H1 (cell line): ENCODE measurements at regions not wholly inside any gene's neighbourhood (a gene's known extent, or its start where the extent isn't known, plus 50 kb on each side); places are given as distances from the start of the nearest gene placed in this dataset.

Experiments
- CTCF ChIA-PET: fragments of 300-600 bp; sonication (Branson Sonifier 250); formaldehyde crosslinking; loops from one replicate; lab custom pipeline; 2021; ENCODE audit not compliant: partially characterized antibody; lab: Charles Lee
- POLR2A ChIA-PET: fragments of 300-600 bp; sonication (Branson Sonifier 250); formaldehyde crosslinking; loops from one replicate; lab custom pipeline; 2021; ENCODE audit warnings: inconsistent platforms; ENCODE audit not compliant: partially characterized antibody; lab: Charles Lee
- DNase-seq, 2 experiments: peaks; one replicate each; pipeline versions ENCODE4 v3.0.0 to v3.0.0-alpha.2; 2010 to 2022; ENCODE audit warnings: low spot score in 2 of 2, low read depth in 1 of 2, mixed read lengths in 1 of 2
- FAIRE-seq: peaks from 2 replicates; lab custom pipeline; 2011; peaks lifted over from hg19 to GRCh38; lab: Jason Lieb, UNC
- H2AFZ ChIP-seq: 2 replicates; pipeline ENCODE4 v1.8.1; 2012; ENCODE audit warnings: low read length, inconsistent platforms
- H2AK5ac ChIP-seq: 2 replicates; pipeline ENCODE4 v1.6.1; 2013; ENCODE audit warnings: low read depth, low read length
- H2BK120ac ChIP-seq: replicated peaks from 2 replicates; pipeline ENCODE3; 2013; ENCODE audit warnings: low read depth, low read length, inconsistent platforms
- H2BK12ac ChIP-seq: 2 replicates; pipeline ENCODE4 v1.6.1; 2013; ENCODE audit warnings: low read depth, low read length
- H2BK15ac ChIP-seq: 2 replicates; pipeline ENCODE4 v1.6.1; 2013; ENCODE audit warnings: low read length
- H2BK20ac ChIP-seq: 2 replicates; pipeline ENCODE4 v1.6.1; 2013; ENCODE audit warnings: low read length
- H2BK5ac ChIP-seq: 2 replicates; pipeline ENCODE4 v1.6.1; 2013; ENCODE audit warnings: low read depth, low read length
- H3K14ac ChIP-seq: 2 replicates; pipeline ENCODE4 v1.6.1; 2013; ENCODE audit warnings: inconsistent platforms; ENCODE audit not compliant: insufficient read length
- H3K18ac ChIP-seq: 2 replicates; pipeline ENCODE4 v1.6.1; 2013; ENCODE audit warnings: low read length; ENCODE audit errors: extremely low read depth
- H3K23ac ChIP-seq: 2 replicates; pipeline ENCODE4 v1.6.1; 2013; ENCODE audit warnings: inconsistent platforms; ENCODE audit not compliant: insufficient read length
- H3K23me2 ChIP-seq: 2 replicates; pipeline ENCODE4 v1.6.1; 2013; ENCODE audit warnings: low read depth, low read length
- H3K27ac ChIP-seq: 2 replicates; pipeline ENCODE4 v1.6.1; 2011; ENCODE audit warnings: low read depth, low read length, inconsistent platforms
- H3K27me3 ChIP-seq, 4 experiments: replicated peaks in 1 of 4; 1 replicate in 1 of 4; 2 replicates in 3 of 4; pipeline versions ENCODE4 v1.6.1 to v1.8.1; 2011 to 2013; ENCODE audit warnings: low read length in 3 of 4, mild to moderate bottlenecking in 3 of 4, inconsistent platforms in 2 of 4, mixed read lengths in 2 of 4, moderate library complexity in 1 of 4; ENCODE audit not compliant: control insufficient read depth in 3 of 4, insufficient read depth in 3 of 4; ENCODE audit errors: extremely low read depth in 1 of 4
- H3K36me3 ChIP-seq, 4 experiments: 2 replicates each; pipeline versions ENCODE4 v1.6.1 to v1.8.1; 2011 to 2013; ENCODE audit warnings: mild to moderate bottlenecking in 4 of 4, low read length in 3 of 4, moderate library complexity in 2 of 4, control low read depth in 1 of 4, inconsistent platforms in 1 of 4; ENCODE audit not compliant: insufficient read depth in 4 of 4, control insufficient read depth in 2 of 4
- H3K4ac ChIP-seq: replicated peaks from 2 replicates; pipeline ENCODE3; 2013; ENCODE audit warnings: low read length, low read depth, mixed read lengths, inconsistent platforms; ENCODE audit not compliant: insufficient read length
- H3K4me1 ChIP-seq, 4 experiments: replicated peaks in 1 of 4; 1 replicate in 1 of 4; 2 replicates in 3 of 4; pipeline versions ENCODE4 v1.6.1 to v1.8.1; 2011 to 2013; ENCODE audit warnings: low read length in 3 of 4, inconsistent platforms in 2 of 4, mixed read lengths in 1 of 4; ENCODE audit not compliant: insufficient read depth in 4 of 4, control insufficient read depth in 3 of 4
- H3K4me2 ChIP-seq, 2 experiments: 2 replicates each; pipeline versions ENCODE4 v1.6.1 to v1.8.1; 2011 to 2013; ENCODE audit warnings: low read depth in 2 of 2, low read length in 2 of 2, control low read depth in 1 of 2, inconsistent platforms in 1 of 2, mild to moderate bottlenecking in 1 of 2; ENCODE audit not compliant: insufficient read depth in 1 of 2
- H3K4me3 ChIP-seq, 4 experiments: fragments of 200-600, 300-600 bp in 1 of 4; sonication (generic), shearing (Covaris generic), sonication (Bioruptor Twin) in 1 of 4; 2 replicates each; pipeline versions ENCODE4 v1.5.1 to v1.8.1; 2011 to 2016; ENCODE audit warnings: low read length in 4 of 4, low read depth in 3 of 4, control low read depth in 2 of 4, inconsistent platforms in 2 of 4, mild to moderate bottlenecking in 2 of 4, mixed read lengths in 1 of 4, moderate library complexity in 1 of 4; ENCODE audit not compliant: insufficient read depth in 2 of 4; ENCODE audit errors: extremely low read depth in 1 of 4
- H3K56ac ChIP-seq: replicated peaks from 2 replicates; pipeline ENCODE3; 2013; ENCODE audit warnings: low read depth, mild to moderate bottlenecking, mixed read lengths, low read length, inconsistent platforms; ENCODE audit not compliant: insufficient read length
- H3K79me1 ChIP-seq: 2 replicates; pipeline ENCODE4 v1.6.1; 2013; ENCODE audit warnings: low read depth, low read length, control low read depth
- H3K79me2 ChIP-seq, 2 experiments: 2 replicates each; pipeline versions ENCODE4 v1.6.1 to v1.8.1; 2012 to 2013; ENCODE audit warnings: low read length in 2 of 2, mild to moderate bottlenecking in 2 of 2, inconsistent platforms in 1 of 2; ENCODE audit not compliant: insufficient read depth in 2 of 2, control insufficient read depth in 1 of 2
- H3K9ac ChIP-seq, 4 experiments: replicated peaks in 1 of 4; 1 replicate in 1 of 4; 2 replicates in 3 of 4; pipeline versions ENCODE4 v1.6.1 to v1.8.1; 2011 to 2013; ENCODE audit warnings: low read depth in 3 of 4, low read length in 3 of 4, control low read depth in 2 of 4, mild to moderate bottlenecking in 2 of 4, moderate library complexity in 2 of 4, inconsistent platforms in 1 of 4; ENCODE audit errors: extremely low read depth in 1 of 4
- H3K9me3 ChIP-seq, 2 experiments: 2 replicates each; pipeline versions ENCODE4 v1.6.1 to v1.8.1; 2012 to 2013; ENCODE audit warnings: mild to moderate bottlenecking in 2 of 2, moderate library complexity in 2 of 2, control low read depth in 1 of 2, inconsistent platforms in 1 of 2, low read depth in 1 of 2, low read length in 1 of 2, mixed read lengths in 1 of 2; ENCODE audit not compliant: insufficient read depth in 2 of 2
- H4K20me1 ChIP-seq, 2 experiments: replicated peaks in 1 of 2; 2 replicates each; pipeline versions ENCODE3 to v1.8.1; 2011 to 2013; ENCODE audit warnings: inconsistent platforms in 2 of 2, low read length in 2 of 2, mild to moderate bottlenecking in 1 of 2; ENCODE audit not compliant: insufficient read depth in 2 of 2, control insufficient read depth in 1 of 2
- H4K5ac ChIP-seq: 2 replicates; pipeline ENCODE4 v1.6.1; 2013; ENCODE audit warnings: low read length, low read depth, mixed read lengths, inconsistent platforms; ENCODE audit not compliant: insufficient read length
- H4K8ac ChIP-seq: 2 replicates; pipeline ENCODE4 v1.8.0; 2013; ENCODE audit warnings: mild to moderate bottlenecking, moderate library complexity, low read length, inconsistent platforms; ENCODE audit not compliant: insufficient read depth; ENCODE audit errors: extremely low read depth
- H4K91ac ChIP-seq: replicated peaks from 2 replicates; pipeline ENCODE3; 2013; ENCODE audit warnings: low read length, mixed read lengths, inconsistent platforms; ENCODE audit not compliant: insufficient read length
- ATF2 ChIP-seq: IDR thresholded peaks from 2 replicates; pipeline ENCODE4 v1.6.1; 2012; ENCODE audit warnings: low read length, inconsistent platforms
- ATF3 ChIP-seq: IDR thresholded peaks from 2 replicates; pipeline ENCODE4 v1.6.1; 2011; ENCODE audit warnings: low read depth, mild to moderate bottlenecking, low read length; ENCODE audit not compliant: insufficient read depth
- BRCA1 ChIP-seq: IDR thresholded peaks from 2 replicates; pipeline ENCODE4 v1.6.1; 2012; ENCODE audit warnings: low read depth, low read length, improper control_type of control experiment
- CBX5 ChIP-seq: fragments of 300-800, 300-1000 bp; sonication (generic); IDR thresholded peaks from 2 replicates; pipeline ENCODE4 v1.7.1; 2016; ENCODE audit warnings: antibody characterized with exemption, low read length, low read depth
- HDAC6 ChIP-seq: IDR thresholded peaks from one replicate; pipeline ENCODE4 v1.7.1; 2012; ENCODE audit warnings: low read depth, mild to moderate bottlenecking, inconsistent platforms, low read length, moderate library complexity
- KDM5A ChIP-seq: fragments of 200-600 bp; IDR thresholded peaks from 2 replicates; pipeline ENCODE4 v1.7.1; 2012; ENCODE audit warnings: mild to moderate bottlenecking, low read length, inconsistent platforms, mixed read lengths
- PHF8 ChIP-seq: fragments of 200-600 bp; sonication (generic); conservative IDR thresholded peaks from 2 replicates; pipeline ENCODE4 v1.7.1; 2012; ENCODE audit warnings: low read depth, mild to moderate bottlenecking, inconsistent platforms, low read length, moderate library complexity
- RFX5 ChIP-seq: IDR thresholded peaks from 2 replicates; pipeline ENCODE4 v1.6.1; 2011; ENCODE audit warnings: low read depth, low read length, improper control_type of control experiment, borderline replicate concordance
- TBP ChIP-seq: IDR thresholded peaks from 2 replicates; pipeline ENCODE4 v1.6.1; 2011; ENCODE audit warnings: low read depth, low read length, improper control_type of control experiment
- YY1 ChIP-seq: IDR thresholded peaks from 2 replicates; pipeline ENCODE4 v1.6.1; 2011; ENCODE audit warnings: low read depth, mild to moderate bottlenecking, low read length
- WGBS, 2 experiments: shearing (Covaris generic) in 1 of 2; methylation state at CpG; one replicate each; pipeline versions ENCODE4 v1.1.6 to v1.1.7; 2013 to 2015; ENCODE audit warnings: low lambda C conversion rate in 2 of 2, mixed read lengths in 2 of 2, inconsistent platforms in 1 of 2, low coverage in 1 of 2, missing lambda C conversion rate in 1 of 2; ENCODE audit not compliant: insufficient replicate concordance in 2 of 2, insufficient coverage in 1 of 2, insufficient read length in 1 of 2; ENCODE audit errors: extremely low coverage in 1 of 2, missing lambda C conversion rate in 1 of 2; 5-methylcytosine and 5-hydroxymethylcytosine counted together

- Histone ChIP-seq H3K36me3 (no peaks in the 10 kb centered on the region), H3K4ac (no peak overlapping the region), H3K9me3 (no peaks in the 10 kb centered on the region), H3K4me1 (no peaks in the 10 kb centered on the region), H2BK15ac (no peak overlapping the region), H4K20me1 (no peaks in the 10 kb centered on the region), H4K5ac (no peak overlapping the region), H3K14ac (no peak overlapping the region), H2BK120ac (no peak overlapping the region), H3K27me3 (no peaks in the 10 kb centered on the region), H3K18ac (no peak overlapping the region), H3K56ac (no peak overlapping the region), H3K27ac (no peak overlapping the region), H3K79me2 (no peaks in the 10 kb centered on the region), H3K23ac (no peak overlapping the region), H3K4me3 (no peak overlapping the region), H3K79me1 (no peaks in the 10 kb centered on the region), H3K23me2 (no peaks in the 10 kb centered on the region), H3K9ac (no peak overlapping the region), H2AK5ac (no peak overlapping the region), H4K8ac (no peak overlapping the region), H4K91ac (no peak overlapping the region), H2BK5ac (no peak overlapping the region), H2AFZ (no peak overlapping the region), H2BK20ac (no peak overlapping the region), H3K4me2 (no peak overlapping the region), H2BK12ac (no peak overlapping the region)
- POLR2A ChIA-PET: interaction anchor here (0.7 kb wide), 1 partner anchor 243 kb away, joined by 3 read pairs; no protein-coding TSS in a partner anchor
- CTCF ChIA-PET: interaction anchor here (0.7 to 1.1 kb wide), 4 partner anchors 55 to 489 kb away, joined by 3 to 5 read pairs (median 3); no protein-coding TSS in a partner anchor
- 93% methylated on average over 2 of the region's 2 CpGs; no CpG with 5 or more reads in 1 of the 2 experiments for WGBS, 2 experiments
- DNase-seq (no peak), FAIRE-seq (no peak)
- TF ChIP-seq RFX5: no peak
- TF ChIP-seq ATF3: no peak
- no peak for TF ChIP-seq ATF2
- no peak for TF ChIP-seq BRCA1
- TF ChIP-seq CBX5: no peak
- TF ChIP-seq HDAC6: no peak
- no peak for TF ChIP-seq YY1
- TF ChIP-seq KDM5A: no peak
- TF ChIP-seq PHF8: no peak
- TF ChIP-seq TBP: no peak
Observed at GRCh38 chr1:34603594-34603993, 151.3 kb upstream of the GJB5 start.
